ENCODE measurements at regions not wholly inside any gene's neighbourhood (a gene's known extent, or its start where the extent isn't known, plus 50 kb on each side); places are given as distances from the start of the nearest gene placed in this dataset.

GRCh38 chr6:3983778-3984177, 95.2 kb downstream of the FAM217A start:
- TF ChIP-seq CTCF (IDR thresholded peaks at IDR 0.05) (no peak), POLR2AphosphoS5 (IDR thresholded peaks at IDR 0.05) (no peak)
